Tibial nerve (tissue), 3 donors: ENCODE measurements at regions not wholly inside any gene's neighbourhood (a gene's known extent, or its start where the extent isn't known, plus 50 kb on each side); places are given as distances from the start of the nearest gene placed in this dataset.

Source experiments
- CTCF ChIP-seq, 5 experiments: fragments of 200-600 bp in 3 of 5; fragments of 450-650 bp in 2 of 5; sonication (generic) in 3 of 5; IDR thresholded peaks; one replicate each; pipeline ENCODE4 v1.5.1; 2016 to 2019; ENCODE audit warnings: antibody characterized with exemption in 5 of 5, mild to moderate bottlenecking in 3 of 5, moderate library complexity in 2 of 5
- POLR2A ChIP-seq, 2 donors: fragments of 450-650 bp; IDR thresholded peaks; one replicate each; pipeline ENCODE4 v1.6.1; 2017; ENCODE audit warnings: antibody characterized with exemption in 2 of 2, mild to moderate bottlenecking in 2 of 2, moderate library complexity in 2 of 2

DNA sequence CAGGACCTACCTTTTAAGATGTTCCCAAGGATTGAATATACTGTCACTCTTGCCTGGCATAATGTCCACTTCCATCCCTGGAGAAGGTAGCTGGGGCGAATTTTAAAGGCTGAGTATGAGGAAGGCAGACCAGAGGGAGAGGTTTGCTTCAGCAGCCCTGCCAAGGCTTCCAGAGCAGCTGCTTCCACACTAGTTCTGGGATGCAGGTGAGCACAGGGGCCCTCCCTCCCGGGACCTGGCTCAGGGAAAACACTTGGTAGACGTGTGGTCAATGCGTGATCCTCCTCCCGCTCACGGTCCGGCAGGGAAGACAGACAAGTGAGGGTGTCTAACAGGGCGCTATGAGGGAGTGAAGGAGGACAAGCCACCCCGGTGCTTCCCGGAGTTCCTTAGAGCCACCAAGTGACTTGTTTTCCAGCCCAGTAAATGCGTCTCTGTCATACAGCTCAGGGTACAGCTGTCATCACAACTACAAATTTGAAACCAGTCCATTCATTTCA is 327.6 kb downstream of the ARRDC4 start:
- TF ChIP-seq CTCF (IDR thresholded peaks at IDR 0.05) (no peak), POLR2A (IDR thresholded peaks at IDR 0.05) (no peak)
